NCI-H526 (cell line): ENCODE measurements at regions not wholly inside any gene's neighbourhood (a gene's known extent, or its start where the extent isn't known, plus 50 kb on each side); places are given as distances from the start of the nearest gene placed in this dataset.

Source experiments
- DNase-seq, 2 experiments: peaks; one replicate each; lab custom pipeline; 2025; lab: John Stamatoyannopoulos, UW

DNA sequence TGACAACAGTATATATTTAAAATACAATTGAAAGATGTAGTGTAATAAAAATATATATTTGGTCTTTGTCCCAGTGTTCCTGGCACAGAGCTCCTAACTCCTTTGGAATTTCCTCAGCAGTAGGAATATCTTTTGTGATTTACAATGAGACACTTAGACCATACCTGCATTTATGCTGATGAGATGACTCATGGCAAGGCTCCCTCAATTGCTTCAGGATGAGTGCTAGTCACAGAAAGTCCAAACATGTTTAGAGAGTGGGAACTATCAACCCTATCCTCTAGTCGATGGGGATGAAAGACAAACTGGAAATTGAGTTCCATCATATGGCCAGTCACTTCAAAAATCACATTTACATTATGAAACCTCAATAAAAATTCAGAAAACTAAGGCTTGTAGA is 588.3 kb upstream of the LMCD1 start:
- no peak for DNase-seq

DNA sequence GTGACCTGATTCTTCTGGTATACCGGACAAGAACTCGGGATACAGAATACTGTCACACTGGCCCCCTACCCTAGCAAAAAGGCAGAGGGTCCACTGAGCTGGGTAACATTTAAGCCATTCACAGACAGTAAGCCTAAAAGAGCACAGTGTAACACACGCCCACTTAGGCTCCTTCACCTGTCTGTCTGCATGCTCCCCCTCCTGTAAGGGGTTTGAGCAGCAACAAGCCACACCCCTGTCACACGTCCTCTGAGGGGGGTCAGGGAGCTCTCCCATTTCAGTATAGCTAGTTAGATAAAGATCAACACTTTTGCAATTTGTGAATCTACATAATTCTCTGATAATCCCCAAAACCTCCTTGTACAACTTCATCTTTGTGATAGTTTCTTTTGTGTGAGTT is 586.3 kb upstream of the LMCD1 start:
- no peak for DNase-seq

DNA sequence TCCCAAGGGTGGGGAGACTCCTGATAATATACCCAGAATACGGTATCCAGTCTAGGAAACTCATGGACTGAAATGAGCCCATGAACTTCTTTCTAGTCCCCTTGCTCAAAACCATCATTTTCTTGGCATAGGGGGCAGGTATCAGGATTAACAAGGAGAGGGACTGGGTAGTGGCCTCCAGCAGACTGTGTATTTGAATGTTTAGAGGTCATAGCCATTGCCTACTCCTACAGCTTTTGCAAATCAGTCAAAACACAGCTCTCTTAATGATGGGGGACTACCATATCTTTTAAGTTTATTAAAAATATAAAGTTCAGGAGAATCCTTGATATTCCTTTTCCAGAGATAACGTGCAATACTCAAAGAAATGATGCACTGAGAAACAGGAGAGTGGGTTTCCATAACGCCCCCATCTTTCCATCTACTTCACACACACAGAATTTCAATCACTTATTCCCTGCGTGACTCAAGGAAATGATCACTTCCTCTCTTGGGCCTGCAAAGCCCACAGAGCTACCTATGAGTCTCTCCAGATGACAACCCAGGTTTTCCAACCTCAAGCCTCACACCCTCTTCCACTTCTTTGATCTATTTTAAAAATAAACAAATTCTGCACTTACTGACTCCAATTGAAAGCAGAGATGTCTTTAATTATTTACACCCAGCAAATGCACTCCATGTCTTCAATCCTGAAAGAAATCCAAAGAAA is 584.0 kb upstream of the LMCD1 start:
- DNase-seq = no peak

DNA sequence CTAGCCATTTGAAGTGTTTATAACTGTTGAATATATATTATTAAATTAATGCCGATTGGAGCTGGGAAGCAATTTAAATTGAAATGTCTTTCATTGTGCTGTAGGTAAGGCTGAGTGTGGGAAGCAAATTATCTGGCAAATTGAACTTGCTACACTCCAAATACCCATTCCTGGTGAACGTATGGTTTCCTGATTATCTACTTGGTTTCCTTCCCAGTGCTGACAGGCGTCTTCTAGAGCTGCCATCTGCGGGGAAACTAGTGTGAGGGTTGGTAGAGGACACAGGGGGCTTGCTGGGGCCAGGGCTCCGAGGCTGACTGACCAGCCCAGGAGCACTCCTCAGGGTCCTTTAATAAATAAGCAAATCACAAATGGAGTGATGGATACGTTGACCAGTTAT is 581.4 kb upstream of the LMCD1 start:
- peak in 1 of 2 experiments; percentile 60 for DNase-seq

DNA sequence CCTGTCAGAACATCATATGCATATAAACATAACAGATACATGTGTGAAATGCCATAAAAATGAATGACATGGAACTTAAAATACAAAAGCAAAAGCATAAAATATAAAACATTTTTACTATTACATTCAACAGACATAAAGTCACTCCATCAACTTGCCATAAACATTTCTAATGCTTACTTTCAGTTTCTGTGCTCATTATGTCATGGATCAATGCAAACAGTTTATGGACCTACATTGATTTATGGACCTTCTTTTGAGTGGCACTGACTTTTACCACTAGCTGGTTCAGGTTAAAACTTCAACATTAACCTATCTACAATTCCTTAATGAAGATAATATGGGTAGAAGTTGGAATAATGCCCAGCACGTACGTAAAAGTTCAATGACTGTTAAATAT is 577.4 kb upstream of the LMCD1 start:
- no peak for DNase-seq

DNA sequence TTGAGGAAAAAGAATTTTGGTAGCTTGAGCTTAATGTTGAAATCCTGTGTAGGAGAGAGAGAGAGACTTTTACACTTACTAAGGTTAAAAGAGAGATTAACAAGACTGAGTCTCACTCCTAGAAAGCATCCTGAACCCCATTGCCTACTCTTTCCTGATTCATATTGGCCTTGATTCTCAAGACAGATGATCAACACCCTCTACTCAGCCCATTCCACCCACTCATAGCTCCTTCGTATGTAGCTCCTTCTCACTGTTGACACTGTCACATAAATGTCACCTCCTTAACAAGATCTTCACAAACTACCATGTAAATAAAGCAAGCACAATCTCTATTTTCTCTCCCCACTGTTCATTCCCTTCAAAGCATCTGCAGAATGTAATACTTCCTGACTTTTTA is 574.6 kb upstream of the LMCD1 start:
- no peak for DNase-seq

DNA sequence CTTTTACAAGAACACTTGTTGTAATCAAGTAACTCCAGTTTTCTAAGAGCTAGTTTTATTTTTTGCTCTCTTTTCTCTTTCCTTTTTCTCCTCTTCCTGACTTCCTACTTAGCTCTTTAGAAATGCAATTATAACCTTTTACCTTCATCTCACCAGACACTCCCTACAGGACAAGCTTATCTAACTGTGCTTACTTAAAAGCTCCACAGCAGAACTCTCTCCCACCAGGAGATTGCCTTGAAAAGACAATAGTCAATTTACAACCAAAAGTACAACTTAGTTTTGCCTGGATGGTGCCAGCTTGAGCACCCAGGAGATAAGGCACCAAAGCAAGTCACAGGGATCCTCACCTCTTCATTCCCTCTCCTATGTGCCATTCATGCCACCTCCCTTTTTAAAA is 573.8 kb upstream of the LMCD1 start:
- no peak for DNase-seq

DNA sequence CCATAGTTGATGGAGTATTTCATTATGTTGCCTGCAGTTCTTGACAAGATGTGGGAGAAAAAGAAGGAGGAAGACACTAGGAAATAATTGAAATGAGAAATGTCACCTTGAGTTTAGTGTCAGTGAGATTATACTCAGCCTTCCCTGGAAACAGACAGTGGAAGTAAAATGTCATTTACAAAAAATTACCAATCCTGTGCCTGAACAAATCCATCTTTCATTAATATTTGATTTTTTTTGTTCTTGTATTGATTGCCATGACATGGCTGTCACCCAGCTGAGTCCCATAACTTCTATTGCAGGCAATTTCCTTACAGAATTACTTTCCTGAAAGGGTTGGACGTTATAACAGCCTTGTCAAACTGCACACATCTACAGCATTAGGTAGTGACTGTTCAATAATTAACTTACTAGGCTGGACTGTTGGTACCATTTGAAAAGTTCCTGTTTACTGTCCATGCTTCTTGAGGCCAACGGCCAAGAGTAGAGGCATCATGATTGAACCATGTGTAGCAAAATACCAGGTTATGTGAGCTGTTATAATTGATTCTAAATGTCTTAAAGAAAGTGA is 572.2 kb upstream of the LMCD1 start:
- no peak for DNase-seq

DNA sequence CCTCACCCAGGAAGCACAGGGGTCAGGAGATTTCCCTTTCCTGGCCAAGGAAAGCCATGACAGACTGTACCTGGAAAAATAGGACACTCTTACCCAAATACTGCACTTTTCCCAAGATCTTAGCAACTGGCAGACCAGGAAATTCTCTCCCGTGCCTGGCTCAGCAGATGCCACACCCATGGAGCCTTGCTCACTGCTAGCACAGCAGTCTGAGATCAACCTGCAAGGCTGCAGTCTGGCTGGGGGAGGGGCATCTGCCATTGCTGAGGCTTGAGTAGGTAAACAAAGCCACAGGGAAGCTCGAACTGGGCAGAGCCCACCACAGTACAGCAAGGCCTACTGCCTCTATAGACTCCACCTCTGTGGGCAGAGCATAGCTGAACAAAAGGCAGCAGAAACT is 567.3 kb upstream of the LMCD1 start:
- DNase-seq = no peak

DNA sequence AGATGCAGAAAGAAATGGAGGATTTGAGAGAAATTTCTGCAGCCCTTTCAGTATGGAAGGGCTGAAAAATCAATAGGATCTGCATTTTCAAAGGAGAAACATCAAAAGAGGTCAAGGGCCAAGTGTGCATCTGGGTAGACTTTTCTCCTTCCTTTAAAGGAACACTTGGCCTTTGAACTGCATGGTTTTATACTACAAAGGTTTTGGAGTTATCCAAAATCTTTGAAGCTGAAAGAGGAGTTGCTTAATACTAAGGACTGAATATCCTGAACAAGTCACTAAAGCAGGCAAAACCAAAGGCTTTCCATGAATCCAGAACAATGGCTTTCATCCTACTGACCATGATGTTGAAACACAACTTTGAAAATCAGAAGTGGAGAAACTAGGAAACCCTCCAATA is 553.7 kb upstream of the LMCD1 start:
- no peak for DNase-seq

DNA sequence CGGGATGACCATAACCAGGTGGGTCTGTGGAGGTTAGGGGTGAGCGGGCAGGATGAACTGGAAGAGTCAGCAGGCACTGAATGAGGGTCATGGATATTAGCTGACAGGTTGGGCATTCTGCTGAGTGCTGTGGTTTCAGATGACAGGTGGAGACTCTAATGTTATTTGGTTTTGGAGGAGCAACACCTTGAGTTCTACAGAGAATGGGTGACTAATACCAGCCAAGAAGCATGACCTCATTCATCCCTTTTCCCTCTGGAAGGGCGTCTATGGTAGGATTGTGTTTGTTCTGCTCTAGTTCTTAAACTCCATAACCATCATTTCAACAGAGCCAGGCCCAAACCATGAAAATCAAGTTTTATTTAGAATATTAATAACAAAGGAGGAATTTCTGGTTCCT is 550.7 kb upstream of the LMCD1 start:
- no peak for DNase-seq

DNA sequence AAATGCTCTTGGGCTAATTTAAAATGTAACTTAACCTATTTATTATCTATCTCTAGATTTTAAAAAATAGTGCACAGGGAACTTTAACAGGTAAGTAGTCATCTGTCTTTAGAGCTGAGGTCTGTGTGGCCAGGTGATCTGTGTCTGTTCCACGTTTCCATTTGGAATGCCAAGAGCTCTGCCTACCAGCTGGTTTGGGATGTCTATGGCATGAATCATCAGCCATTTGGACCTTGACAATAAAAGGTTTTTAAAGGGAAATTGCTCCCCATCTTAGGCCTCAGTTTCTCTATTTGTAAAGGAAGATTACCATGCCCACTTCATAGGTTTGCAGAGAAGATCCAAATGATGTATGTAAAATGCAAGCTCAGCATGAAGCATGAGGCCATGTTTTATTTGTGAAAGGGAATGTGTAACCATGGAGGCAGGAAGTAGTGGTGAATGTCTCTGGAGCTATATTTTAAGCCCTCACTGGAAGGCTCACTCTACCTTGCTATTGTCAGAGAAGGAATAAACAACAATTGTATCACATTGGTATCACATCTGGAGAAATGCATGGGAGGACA is 548.1 kb upstream of the LMCD1 start:
- DNase-seq = peak in 1 of 2 experiments; percentile 39

DNA sequence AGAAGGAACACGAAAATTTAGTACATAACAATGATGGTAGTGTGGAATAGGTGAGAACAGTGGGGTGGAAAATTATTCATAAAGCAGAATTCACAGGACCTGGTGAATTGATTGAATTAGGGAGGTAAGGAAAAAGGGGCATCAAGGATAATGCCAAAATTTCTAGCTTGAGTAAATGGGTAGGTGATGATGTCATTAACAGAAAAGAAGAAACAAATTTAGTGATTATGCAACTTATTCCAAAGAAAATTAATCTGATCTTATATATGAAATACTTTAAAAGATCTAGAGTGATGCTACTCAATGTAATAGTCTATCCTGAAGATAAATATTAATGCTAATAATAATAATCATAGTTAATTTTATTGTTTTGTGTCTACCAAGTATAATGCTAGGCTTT is 544.6 kb upstream of the LMCD1 start:
- no peak for DNase-seq

DNA sequence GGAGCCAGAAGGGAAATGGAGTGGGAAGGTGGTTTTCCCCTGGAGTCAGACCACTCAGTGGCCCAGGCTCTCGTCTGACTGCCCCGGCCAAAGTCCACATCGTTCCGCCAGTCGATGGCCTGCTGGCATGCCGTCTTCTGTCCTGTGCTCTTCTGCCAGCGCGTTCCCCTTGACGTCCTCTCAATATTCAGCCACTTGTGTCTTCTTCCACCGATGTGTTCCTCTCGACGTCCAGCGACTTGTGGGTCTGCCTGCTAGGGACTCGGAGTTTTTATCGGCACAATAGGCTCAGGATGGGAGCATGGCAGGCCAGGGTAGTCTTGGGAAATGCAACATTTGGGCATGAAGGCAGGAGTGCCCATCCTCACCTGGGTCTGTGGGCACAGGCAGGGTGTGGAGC is 542.5 kb upstream of the LMCD1 start:
- no peak for DNase-seq

DNA sequence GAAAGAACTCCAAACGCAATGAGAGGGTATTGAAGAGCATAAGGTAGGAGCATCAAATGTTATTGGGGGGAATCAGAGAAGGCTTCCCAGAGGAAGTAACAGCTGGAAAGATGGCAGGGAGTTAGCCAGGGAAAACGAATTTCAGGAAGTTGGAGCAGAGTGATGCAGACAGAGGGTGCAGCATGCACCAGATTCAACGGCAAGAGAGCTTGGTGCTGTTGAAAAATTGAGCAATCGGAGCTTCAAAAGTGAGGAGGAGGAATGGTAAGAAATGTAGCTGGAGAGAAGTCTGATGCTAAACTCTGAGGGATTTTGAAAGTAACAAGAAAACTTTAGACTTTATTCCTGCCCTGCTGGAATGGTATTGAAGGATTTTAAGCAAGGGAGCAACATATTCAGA is 541.0 kb upstream of the LMCD1 start:
- no peak for DNase-seq

DNA sequence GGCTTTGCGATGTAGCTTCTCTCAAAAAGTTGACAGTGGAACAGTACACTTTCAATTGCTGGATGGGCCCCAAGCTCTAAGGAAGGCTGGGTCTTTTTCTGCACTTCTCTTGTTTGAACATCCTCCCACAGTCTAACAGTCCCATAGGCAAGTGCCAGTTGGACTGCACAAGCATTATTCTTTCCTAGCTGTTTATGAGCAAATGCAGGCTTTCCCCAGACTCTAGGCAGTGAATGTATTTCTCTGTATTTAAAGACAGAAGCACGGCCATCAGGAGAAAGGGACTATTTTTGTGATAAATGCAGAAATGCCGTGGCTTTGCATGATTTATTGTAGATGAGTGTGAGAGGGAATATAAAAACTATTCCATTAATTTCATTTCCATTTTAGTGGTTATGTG is 539.3 kb upstream of the LMCD1 start:
- DNase-seq = no peak

DNA sequence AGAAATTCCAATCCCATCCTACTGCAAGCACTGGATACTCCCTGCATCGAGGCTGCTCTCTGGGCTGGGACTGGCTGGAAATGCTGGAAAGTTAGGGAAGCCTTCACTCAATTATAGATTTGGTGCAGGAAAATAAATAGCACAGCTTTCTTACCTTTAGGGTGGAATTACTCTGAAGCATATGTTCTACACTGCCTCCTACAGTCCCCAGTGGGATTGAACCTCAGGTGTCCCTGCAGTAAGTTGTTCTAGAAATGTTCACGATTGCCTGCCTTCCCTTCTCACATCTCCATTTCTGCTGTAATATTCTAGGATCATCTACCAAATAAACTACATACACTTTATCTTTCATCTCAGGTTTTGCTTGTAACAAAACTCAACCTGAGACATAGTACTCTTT is 536.7 kb upstream of the LMCD1 start:
- peak in 1 of 2 experiments; percentile 19 for DNase-seq

DNA sequence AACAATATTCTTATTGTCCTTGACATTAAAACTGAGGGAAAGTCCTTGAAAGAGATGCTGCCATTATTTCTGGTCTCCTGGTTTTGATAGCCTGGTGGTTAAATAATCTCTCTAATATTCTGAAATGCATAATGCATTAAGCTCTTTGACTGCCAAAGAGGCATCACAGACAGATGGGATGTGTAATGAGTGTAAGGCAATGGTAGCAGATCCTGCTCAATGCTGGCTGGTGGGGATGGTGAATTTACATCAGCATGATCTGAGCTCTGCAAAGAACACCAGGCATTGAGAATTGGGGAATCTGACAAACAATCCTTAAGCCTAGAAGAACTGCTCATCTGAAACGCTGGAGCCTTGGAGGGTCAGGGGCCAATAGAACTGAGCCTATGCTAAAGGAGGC is 528.6 kb upstream of the LMCD1 start:
- DNase-seq = no peak

DNA sequence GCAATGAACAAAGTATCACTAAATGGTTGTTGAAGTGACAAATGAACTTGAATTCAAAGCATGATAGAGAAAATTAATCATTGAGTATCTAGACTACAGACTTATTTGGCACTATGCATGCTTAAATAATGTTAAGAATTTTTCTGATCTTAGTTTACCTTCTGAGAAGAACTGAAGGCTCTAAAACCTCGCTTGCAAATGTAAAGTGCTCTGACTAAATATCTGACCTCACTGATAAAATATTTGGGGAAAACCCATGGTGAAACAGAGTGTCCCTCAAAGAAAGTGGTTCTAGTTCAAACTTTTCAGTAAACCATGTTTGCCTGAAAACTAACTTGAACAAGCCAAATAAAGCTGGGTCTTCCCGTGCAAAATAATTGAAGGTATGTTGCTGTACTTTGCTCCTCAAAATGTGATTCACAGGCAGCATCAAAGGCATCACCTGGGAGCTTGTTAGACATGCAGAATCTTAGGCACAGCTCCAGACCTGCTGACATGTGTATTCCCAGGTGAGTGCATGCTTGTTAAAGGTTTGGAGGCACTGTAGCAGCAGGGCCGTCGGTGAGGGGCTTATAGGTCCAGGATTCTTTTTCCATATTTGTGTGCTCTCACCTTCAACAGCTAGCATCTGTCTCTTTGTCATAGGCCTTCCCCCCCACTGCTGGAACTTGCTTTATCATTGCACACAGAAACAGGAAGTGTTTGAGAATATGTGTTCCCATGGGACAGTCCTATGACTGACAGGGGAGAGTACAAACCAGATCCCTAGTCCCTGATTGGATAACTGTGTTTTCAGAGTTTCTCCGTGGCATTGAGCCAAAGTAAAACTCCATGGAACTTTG is 524.2 kb upstream of the LMCD1 start:
- peak in 1 of 2 experiments; percentile 25 for DNase-seq

DNA sequence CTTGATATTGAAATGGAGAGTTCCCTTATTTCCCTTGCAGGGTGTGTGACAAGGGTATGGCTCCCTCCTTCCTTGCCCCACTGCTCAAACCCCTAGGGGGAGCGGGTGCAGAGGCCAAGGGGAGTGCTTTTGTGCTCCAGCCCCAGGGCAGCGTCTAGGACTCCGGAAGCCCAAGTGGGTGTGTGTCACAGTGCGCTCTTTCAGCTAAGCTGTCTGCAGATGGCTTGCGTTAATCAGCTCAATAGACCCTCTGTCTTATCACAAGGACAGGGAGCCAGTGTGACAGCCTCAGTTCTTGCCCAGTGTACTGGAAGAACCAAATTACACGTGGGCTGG is 523.6 kb upstream of the LMCD1 start:
- DNase-seq = peak in 1 of 2 experiments; percentile 2

DNA sequence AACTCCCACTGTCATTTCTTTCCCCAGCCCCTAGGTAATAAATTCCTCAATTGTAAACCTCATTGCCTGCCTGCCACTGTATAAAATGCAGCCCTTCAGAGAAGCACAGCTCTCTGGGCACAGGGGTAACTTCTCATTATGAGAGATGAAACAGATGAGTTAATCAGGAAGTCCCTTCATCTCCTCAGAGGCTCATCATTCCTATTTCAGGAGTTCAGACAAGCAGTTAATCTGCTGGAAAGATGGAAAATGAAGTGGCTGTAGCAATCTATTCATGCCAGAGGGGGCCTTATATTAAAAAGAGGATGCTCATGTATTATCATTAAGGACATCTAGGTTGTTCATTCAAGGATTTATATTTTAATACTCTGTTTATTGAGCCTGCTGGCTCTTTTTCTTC is 519.5 kb upstream of the LMCD1 start:
- peak; percentile 27 to 31 for DNase-seq

DNA sequence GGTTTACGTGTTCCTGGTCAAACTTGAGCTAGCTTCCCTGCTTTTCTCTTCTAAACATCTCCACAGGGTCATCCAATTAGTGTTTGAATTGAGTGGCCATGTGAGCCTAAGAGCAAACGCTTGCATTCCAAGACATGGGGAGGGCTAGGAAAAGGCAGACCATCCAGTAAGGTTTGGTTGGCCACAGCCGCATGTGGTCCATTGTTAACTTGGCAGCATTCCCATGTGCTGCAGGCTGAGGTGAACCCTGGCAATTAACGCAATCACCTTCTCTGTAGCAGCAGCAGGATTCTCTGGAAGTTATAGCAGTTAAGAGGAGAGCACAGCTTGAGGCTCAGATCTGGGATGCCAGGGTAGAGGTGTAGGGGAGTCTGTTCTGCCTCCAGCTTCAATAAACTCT is 502.2 kb upstream of the LMCD1 start:
- no peak for DNase-seq

DNA sequence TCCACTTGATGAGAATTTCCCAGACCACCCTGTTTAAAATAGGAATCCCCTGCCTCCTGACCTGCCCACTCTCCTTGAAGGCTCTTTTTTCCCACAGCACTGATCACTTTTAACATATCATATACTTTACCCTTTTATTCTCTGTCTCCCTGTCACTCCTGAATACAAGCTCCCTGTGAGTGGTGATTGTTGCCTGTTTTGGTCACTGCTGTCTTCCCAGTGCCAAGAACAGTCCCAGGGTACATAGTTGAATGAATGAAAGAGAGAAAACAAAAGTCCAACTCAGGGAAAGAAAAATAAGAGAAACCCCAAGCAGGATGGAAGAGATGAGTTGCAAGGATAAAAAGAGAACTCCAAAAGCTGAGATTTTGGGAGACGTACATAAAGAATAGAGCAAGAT is 500.3 kb upstream of the LMCD1 start:
- no peak for DNase-seq
